GM23248 (cell line): ENCODE measurements at regions not wholly inside any gene's neighbourhood (a gene's known extent, or its start where the extent isn't known, plus 50 kb on each side); places are given as distances from the start of the nearest gene placed in this dataset.

ENCODE experiments used
- EZH2 ChIP-seq: fragments of 200-600 bp; sonication (generic); IDR thresholded peaks from 2 replicates; pipeline ENCODE4 v1.6.1; 2018; ENCODE audit warnings: antibody characterized with exemption, mild to moderate bottlenecking; ENCODE audit not compliant: insufficient read depth, poor library complexity, severe bottlenecking
- EZH2phosphoT487 ChIP-seq: fragments of 200-600 bp; sonication (generic); IDR thresholded peaks from 2 replicates; pipeline ENCODE4 v1.6.1; 2018; ENCODE audit warnings: antibody characterized with exemption, moderate library complexity, mild to moderate bottlenecking, low read depth; ENCODE audit not compliant: insufficient read depth

DNA sequence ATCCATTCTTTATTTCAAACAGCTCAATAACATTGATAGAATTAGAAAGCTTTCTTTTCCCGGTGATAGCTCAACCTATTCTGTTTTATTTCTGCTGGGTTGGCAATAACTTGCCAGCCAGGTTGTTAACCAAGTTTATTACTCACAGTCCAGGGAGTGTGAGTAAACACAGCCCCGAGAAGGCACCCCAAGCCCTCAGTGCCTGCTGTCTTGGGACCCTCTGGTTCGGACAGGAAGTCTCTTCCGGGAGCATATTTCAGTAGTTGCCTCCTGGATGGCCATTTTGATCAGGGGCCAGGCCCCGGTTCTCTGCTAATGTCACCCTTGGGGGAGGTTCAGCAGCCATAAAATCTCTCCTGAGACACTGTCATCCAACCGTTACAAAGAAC lies 176.8 kb downstream of the INO80D start:
- TF ChIP-seq EZH2: no peak
- TF ChIP-seq EZH2phosphoT487: no peak
